ENCODE measurements at regions not wholly inside any gene's neighbourhood (a gene's known extent, or its start where the extent isn't known, plus 50 kb on each side); places are given as distances from the start of the nearest gene placed in this dataset.

DNA sequence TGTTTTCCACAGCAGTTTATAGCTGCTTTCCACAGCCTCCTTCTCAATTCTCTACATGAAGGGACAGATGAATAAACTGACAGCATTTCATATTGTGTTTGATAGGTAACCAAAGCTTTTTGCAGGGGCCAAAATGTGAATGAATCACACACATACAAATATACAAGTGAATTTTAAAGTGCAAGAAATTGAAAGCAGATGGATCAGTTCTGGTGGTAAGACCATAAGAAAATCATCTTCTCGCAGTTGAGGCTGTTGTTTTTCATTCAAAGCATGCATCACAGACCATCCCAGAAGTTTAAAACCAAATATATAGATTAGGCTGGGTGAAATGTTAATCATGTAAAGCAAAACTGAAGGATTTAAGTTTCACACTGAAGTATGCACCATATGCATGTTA, 1569.4 kb downstream of the PCDH9 start:
- Histone ChIP-seq H4K8ac (ENCODE audit: low read depth, low read length) (no peak overlapping the region), H4K91ac (ENCODE audit: low read depth, low read length) (no peak overlapping the region), H3K79me2 (ENCODE audit: control insufficient read depth, insufficient read depth, low read length, poor library complexity) (no peaks in the 10 kb centered on the region), H3K27me3 (ENCODE audit: insufficient read depth, low read length) (no peaks in the 10 kb centered on the region), H2BK5ac (ENCODE audit: low read depth, low read length, poor library complexity) (no peak overlapping the region), H3K23ac (ENCODE audit: low read length) (no peak overlapping the region), H2BK120ac (ENCODE audit: insufficient read depth, low read length, poor library complexity) (no peak overlapping the region), H3K4me3 (ENCODE audit: low read depth, low read length) (no peak overlapping the region), H3K79me1 (ENCODE audit: low read length) (no peaks in the 10 kb centered on the region), H3K27ac (ENCODE audit: low read depth, low read length) (no peak overlapping the region), H3K4me1 (ENCODE audit: control insufficient read depth in 1 of 2, insufficient read depth in 2 of 2, low read length in 2 of 2) (no peaks in the 10 kb centered on the region), H3K36me3 (ENCODE audit: control insufficient read depth in 1 of 2, insufficient read depth in 2 of 2, low read length in 2 of 2) (no peaks in the 10 kb centered on the region), H3K4ac (ENCODE audit: low read depth, low read length) (no peak overlapping the region), H3K9me3 (ENCODE audit: insufficient read depth, low read depth, low read length) (no peaks in the 10 kb centered on the region), H2AFZ (ENCODE audit: insufficient read depth, low read length, poor library complexity) (no peak overlapping the region), H3K14ac (ENCODE audit: low read length) (no peak overlapping the region), H4K12ac (ENCODE audit: low read depth, low read length) (no peak overlapping the region), H3K9ac (ENCODE audit: low read length) (no peak overlapping the region), H3K18ac (ENCODE audit: low read length) (no peak overlapping the region), H2AK5ac (ENCODE audit: low read length) (no peak overlapping the region), H2BK12ac (ENCODE audit: low read length) (no peak overlapping the region), H3K4me2 (ENCODE audit: low read length) (no peak overlapping the region)
- no peak for DNase-seq
- WGBS (ENCODE audit: extremely low coverage, insufficient coverage, insufficient read length): no CpG with 5 or more reads among the region's 1 CpG

- no peak overlapping the region for H3K27ac ChIP-seq (ENCODE audit: low read depth, low read length)
- no peak overlapping the region for H2AFZ ChIP-seq (ENCODE audit: insufficient read depth, low read length, poor library complexity)
- no peak overlapping the region for H3K4me2 ChIP-seq (ENCODE audit: low read length)
- peak in 1 of 2 donors; percentile 1 for DNase-seq
- no peaks in the 10 kb centered on the region for H3K9me3 ChIP-seq (ENCODE audit: insufficient read depth, low read depth, low read length)
- no peak overlapping the region for H2AK5ac ChIP-seq (ENCODE audit: low read length)
- H2BK120ac ChIP-seq (ENCODE audit: insufficient read depth, low read length, poor library complexity): no peak overlapping the region
- H4K12ac ChIP-seq (ENCODE audit: low read depth, low read length): no peak overlapping the region
- H3K4me1 ChIP-seq (ENCODE audit: control insufficient read depth in 1 of 2, insufficient read depth in 2 of 2, low read length in 2 of 2): no peaks in the 10 kb centered on the region
- no peak overlapping the region for H3K4me3 ChIP-seq (ENCODE audit: low read depth, low read length)
- no peak overlapping the region for H2BK12ac ChIP-seq (ENCODE audit: low read length)
- H2BK5ac ChIP-seq (ENCODE audit: low read depth, low read length, poor library complexity): no peak overlapping the region
- no peak overlapping the region for H4K8ac ChIP-seq (ENCODE audit: low read depth, low read length)
- WGBS (ENCODE audit: extremely low coverage, insufficient coverage, insufficient read length): no CpG with 5 or more reads among the region's 1 CpG
- no peaks in the 10 kb centered on the region for H3K79me2 ChIP-seq (ENCODE audit: control insufficient read depth, insufficient read depth, low read length, poor library complexity)
- H4K91ac ChIP-seq (ENCODE audit: low read depth, low read length): no peak overlapping the region
- H3K27me3 ChIP-seq (ENCODE audit: insufficient read depth, low read length): no peaks in the 10 kb centered on the region
- H3K36me3 ChIP-seq (ENCODE audit: control insufficient read depth in 1 of 2, insufficient read depth in 2 of 2, low read length in 2 of 2): no peaks in the 10 kb centered on the region
- no peak overlapping the region for H3K9ac ChIP-seq (ENCODE audit: low read length)
- no peak overlapping the region for H3K18ac ChIP-seq (ENCODE audit: low read length)
- no peak overlapping the region for H3K4ac ChIP-seq (ENCODE audit: low read depth, low read length)
- H3K14ac ChIP-seq (ENCODE audit: low read length): no peak overlapping the region
- no peak overlapping the region for H3K23ac ChIP-seq (ENCODE audit: low read length)
- no peaks in the 10 kb centered on the region for H3K79me1 ChIP-seq (ENCODE audit: low read length)
Observed at GRCh38 chr13:65656740-65657329, 1573.3 kb downstream of the PCDH9 start.

- Histone ChIP-seq H3K18ac (ENCODE audit: low read length) (no peak overlapping the region), H2AK5ac (ENCODE audit: low read length) (no peak overlapping the region), H3K9ac (ENCODE audit: low read length) (no peak overlapping the region), H3K36me3 (ENCODE audit: control insufficient read depth in 1 of 2, insufficient read depth in 2 of 2, low read length in 2 of 2) (no peaks in the 10 kb centered on the region), H2AFZ (ENCODE audit: insufficient read depth, low read length, poor library complexity) (no peak overlapping the region), H3K79me2 (ENCODE audit: control insufficient read depth, insufficient read depth, low read length, poor library complexity) (no peaks in the 10 kb centered on the region), H2BK120ac (ENCODE audit: insufficient read depth, low read length, poor library complexity) (no peak overlapping the region), H4K8ac (ENCODE audit: low read depth, low read length) (no peak overlapping the region), H3K9me3 (ENCODE audit: insufficient read depth, low read depth, low read length) (no peaks in the 10 kb centered on the region), H3K14ac (ENCODE audit: low read length) (no peak overlapping the region), H2BK12ac (ENCODE audit: low read length) (no peak overlapping the region), H3K79me1 (ENCODE audit: low read length) (no peaks in the 10 kb centered on the region), H3K23ac (ENCODE audit: low read length) (no peak overlapping the region), H3K4me1 (ENCODE audit: control insufficient read depth in 1 of 2, insufficient read depth in 2 of 2, low read length in 2 of 2) (no peaks in the 10 kb centered on the region), H4K12ac (ENCODE audit: low read depth, low read length) (no peak overlapping the region), H2BK5ac (ENCODE audit: low read depth, low read length, poor library complexity) (no peak overlapping the region), H3K4me2 (ENCODE audit: low read length) (no peak overlapping the region), H4K91ac (ENCODE audit: low read depth, low read length) (no peak overlapping the region), H3K27me3 (ENCODE audit: insufficient read depth, low read length) (no peaks in the 10 kb centered on the region), H3K4ac (ENCODE audit: low read depth, low read length) (no peak overlapping the region), H3K4me3 (ENCODE audit: low read depth, low read length) (no peak overlapping the region), H3K27ac (ENCODE audit: low read depth, low read length) (no peak overlapping the region)
- no peak for DNase-seq
- WGBS (ENCODE audit: extremely low coverage, insufficient coverage, insufficient read length): no CpG with 5 or more reads among the region's 2 CpGs
Observed at GRCh38 chr13:65653613-65654012, 1576.5 kb downstream of the PCDH9 start.

DNA sequence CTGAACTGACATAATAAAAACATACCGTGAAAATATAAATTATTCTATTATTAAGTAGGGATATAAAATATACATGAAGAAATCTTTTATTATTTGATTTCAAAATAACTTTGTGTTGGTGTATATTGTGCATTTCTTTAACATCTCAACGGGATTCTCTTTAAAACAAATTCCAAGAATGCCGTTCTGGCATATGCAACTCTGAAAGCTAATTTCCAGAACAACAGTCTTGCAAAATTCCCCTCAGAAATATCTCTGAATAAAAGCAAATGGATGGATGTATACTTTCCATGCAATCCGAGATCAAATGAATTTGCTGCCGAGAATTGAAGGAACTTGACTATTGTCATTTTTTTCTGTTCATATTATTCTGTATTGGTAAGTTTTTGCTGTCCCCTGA, 1579.8 kb downstream of the PCDH9 start:
- Histone ChIP-seq H3K4me3 (ENCODE audit: low read depth, low read length) (no peak overlapping the region), H4K12ac (ENCODE audit: low read depth, low read length) (no peak overlapping the region), H3K27me3 (ENCODE audit: insufficient read depth, low read length) (no peaks in the 10 kb centered on the region), H3K23ac (ENCODE audit: low read length) (no peak overlapping the region), H2BK12ac (ENCODE audit: low read length) (no peak overlapping the region), H3K18ac (ENCODE audit: low read length) (no peak overlapping the region), H3K27ac (ENCODE audit: low read depth, low read length) (no peak overlapping the region), H4K91ac (ENCODE audit: low read depth, low read length) (no peak overlapping the region), H2BK5ac (ENCODE audit: low read depth, low read length, poor library complexity) (no peak overlapping the region), H3K9me3 (ENCODE audit: insufficient read depth, low read depth, low read length) (no peaks in the 10 kb centered on the region), H3K36me3 (ENCODE audit: control insufficient read depth in 1 of 2, insufficient read depth in 2 of 2, low read length in 2 of 2) (no peaks in the 10 kb centered on the region), H3K4me1 (ENCODE audit: control insufficient read depth in 1 of 2, insufficient read depth in 2 of 2, low read length in 2 of 2) (no peaks in the 10 kb centered on the region), H2AFZ (ENCODE audit: insufficient read depth, low read length, poor library complexity) (no peak overlapping the region), H2AK5ac (ENCODE audit: low read length) (no peak overlapping the region), H4K8ac (ENCODE audit: low read depth, low read length) (no peak overlapping the region), H3K4me2 (ENCODE audit: low read length) (no peak overlapping the region), H3K79me2 (ENCODE audit: control insufficient read depth, insufficient read depth, low read length, poor library complexity) (no peaks in the 10 kb centered on the region), H3K9ac (ENCODE audit: low read length) (no peak overlapping the region), H3K79me1 (ENCODE audit: low read length) (no peaks in the 10 kb centered on the region), H2BK120ac (ENCODE audit: insufficient read depth, low read length, poor library complexity) (no peak overlapping the region), H3K4ac (ENCODE audit: low read depth, low read length) (no peak overlapping the region), H3K14ac (ENCODE audit: low read length) (no peak overlapping the region)
- WGBS (ENCODE audit: extremely low coverage, insufficient coverage, insufficient read length): no CpG with 5 or more reads among the region's 5 CpGs
- DNase-seq: no peak
